GM23248 (cell line): ENCODE measurements at regions not wholly inside any gene's neighbourhood (a gene's known extent, or its start where the extent isn't known, plus 50 kb on each side); places are given as distances from the start of the nearest gene placed in this dataset.
"Not testable (repeated sequence)": the region's sequence is repeated elsewhere in the genome, so short reads cannot be mapped to it uniquely, and the experiment has no call there.

ENCODE experiments used
- DNase-seq: peaks from one replicate; pipeline ENCODE4 v3.0.0-alpha.2; 2015
- H2AFZ ChIP-seq: fragments of 200-600 bp; sonication (generic); 2 replicates; pipeline ENCODE4 v1.6.1; 2016; ENCODE audit warnings: antibody characterized with exemption
- H3F3A ChIP-seq: fragments of 200-600 bp; sonication (generic); 2 replicates; pipeline ENCODE4 v1.6.1; 2016; ENCODE audit warnings: mild to moderate bottlenecking, antibody characterized with exemption, mixed run types; ENCODE audit not compliant: insufficient read depth
- H3K27ac ChIP-seq: fragments of 200-600 bp; sonication (generic); 2 replicates; pipeline ENCODE4 v1.5.1; 2016; ENCODE audit warnings: mild to moderate bottlenecking
- H3K27me3 ChIP-seq: fragments of 200-600 bp; sonication (generic); replicated peaks from 2 replicates; pipeline ENCODE4 v1.6.1; 2016; ENCODE audit warnings: mild to moderate bottlenecking; ENCODE audit not compliant: insufficient read depth
- H3K36me3 ChIP-seq: fragments of 200-600 bp; sonication (generic); 2 replicates; pipeline ENCODE4 v1.6.1; 2016; ENCODE audit warnings: low read depth, mild to moderate bottlenecking
- H3K4me1 ChIP-seq: fragments of 200-600 bp; sonication (generic); 2 replicates; pipeline ENCODE4 v1.6.1; 2016; ENCODE audit warnings: mild to moderate bottlenecking; ENCODE audit not compliant: insufficient read depth
- H3K4me2 ChIP-seq: fragments of 200-600 bp; sonication (generic); one replicate; pipeline ENCODE4 v1.6.1; 2016; ENCODE audit warnings: mild to moderate bottlenecking; ENCODE audit not compliant: unreplicated experiment
- H3K4me3 ChIP-seq: fragments of 200-600 bp; sonication (generic); 2 replicates; pipeline ENCODE4 v1.5.1; 2016; ENCODE audit warnings: mild to moderate bottlenecking
- H3K79me2 ChIP-seq: fragments of 200-600 bp; sonication (generic); 2 replicates; pipeline ENCODE4 v1.6.1; 2016; ENCODE audit warnings: mild to moderate bottlenecking; ENCODE audit not compliant: insufficient read depth
- H3K9ac ChIP-seq: fragments of 200-600 bp; sonication (generic); 2 replicates; pipeline ENCODE4 v1.6.1; 2016; ENCODE audit warnings: mild to moderate bottlenecking
- H3K9me2 ChIP-seq: fragments of 200-600 bp; sonication (generic); 2 replicates; pipeline ENCODE4 v1.6.1; 2016; ENCODE audit warnings: mixed run types, mild to moderate bottlenecking, moderate library complexity; ENCODE audit not compliant: insufficient read depth
- H3K9me3 ChIP-seq: fragments of 200-600 bp; sonication (generic); one replicate; pipeline ENCODE4 v1.6.1; 2017; ENCODE audit warnings: low read depth
- H4K20me1 ChIP-seq: fragments of 200-600 bp; sonication (generic); 2 replicates; pipeline ENCODE4 v1.6.0; 2016; ENCODE audit not compliant: insufficient read depth
- EZH2 ChIP-seq: fragments of 200-600 bp; sonication (generic); IDR thresholded peaks from 2 replicates; pipeline ENCODE4 v1.6.1; 2018; ENCODE audit warnings: antibody characterized with exemption, mild to moderate bottlenecking; ENCODE audit not compliant: insufficient read depth, poor library complexity, severe bottlenecking
- EZH2phosphoT487 ChIP-seq: fragments of 200-600 bp; sonication (generic); IDR thresholded peaks from 2 replicates; pipeline ENCODE4 v1.6.1; 2018; ENCODE audit warnings: antibody characterized with exemption, moderate library complexity, mild to moderate bottlenecking, low read depth; ENCODE audit not compliant: insufficient read depth
- WGBS, 2 experiments: methylation state at CpG; one replicate each; pipeline ENCODE4 v1.1.6; 2015 to 2017; ENCODE audit warnings: low lambda C conversion rate in 2 of 2, low coverage in 1 of 2; ENCODE audit errors: missing lambda C conversion rate in 2 of 2; 5-methylcytosine and 5-hydroxymethylcytosine counted together
- in situ Hi-C: fragments of 300-500 bp; cut with MboI; formaldehyde crosslinking; loops from 2 replicates; pipeline ENCODE4 v1.15.0; 2020

GRCh38 chr13:99760456-99760855, 211.1 kb downstream of the ZIC5 start:
- Histone ChIP-seq H3K4me2 (no peak overlapping the region), H3K27me3 (no peaks in the 10 kb centered on the region), H3K9me2 (no peaks in the 10 kb centered on the region), H3K27ac (no peak overlapping the region), H3K4me3 (no peak overlapping the region), H3K9me3 (no peaks in the 10 kb centered on the region), H4K20me1 (no peaks in the 10 kb centered on the region), H3K36me3 (no peaks in the 10 kb centered on the region), H3K4me1 (no peaks in the 10 kb centered on the region), H3K79me2 (no peaks in the 10 kb centered on the region), H3K9ac (no peak overlapping the region), H2AFZ (no peak overlapping the region), H3F3A (no peaks in the 10 kb centered on the region)
- TF ChIP-seq EZH2phosphoT487 (no peak), EZH2 (no peak)
- in situ Hi-C loops: no loop called here
- no peak for DNase-seq

DNA sequence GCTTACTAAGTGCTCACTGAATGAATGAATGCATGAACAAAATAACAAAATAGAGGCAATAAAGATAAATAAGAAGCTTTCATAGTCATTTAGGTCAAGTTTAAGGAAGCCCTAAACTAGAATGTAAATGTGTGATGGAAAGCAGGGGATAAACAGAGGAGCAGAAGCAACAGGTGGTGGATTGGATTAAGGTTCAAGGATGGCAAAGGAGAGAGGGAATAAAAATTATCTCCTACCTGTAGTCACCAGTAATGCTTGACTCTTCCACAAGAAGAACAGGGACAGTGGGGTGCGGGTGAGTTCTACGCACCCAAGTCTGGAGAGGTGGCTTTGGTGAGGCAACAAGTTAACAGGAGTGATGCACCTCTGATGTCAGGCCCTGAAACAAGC, 212.4 kb downstream of the ZIC5 start:
- H3K9me2 ChIP-seq: no peaks in the 10 kb centered on the region
- H3K27me3 ChIP-seq: no peaks in the 10 kb centered on the region
- H3K4me3 ChIP-seq: no peak overlapping the region
- H3K4me2 ChIP-seq: no peak overlapping the region
- no peak for TF ChIP-seq EZH2
- no peak for TF ChIP-seq EZH2phosphoT487
- H3K4me1 ChIP-seq: no peaks in the 10 kb centered on the region
- DNase-seq: no peak
- H3K9ac ChIP-seq: no peak overlapping the region
- H2AFZ ChIP-seq: no peak overlapping the region
- no peak overlapping the region for H3K27ac ChIP-seq
- H3K9me3 ChIP-seq: no peaks in the 10 kb centered on the region
- 83 to 94% methylated on average over 2 of the region's 2 CpGs for WGBS, 2 experiments
- no peaks in the 10 kb centered on the region for H3K79me2 ChIP-seq
- in situ Hi-C loops: no loop called here
- no peaks in the 10 kb centered on the region for H3K36me3 ChIP-seq
- H4K20me1 ChIP-seq: no peaks in the 10 kb centered on the region
- no peaks in the 10 kb centered on the region for H3F3A ChIP-seq

- H3K4me1 ChIP-seq: no peaks in the 10 kb centered on the region
- H3K9ac ChIP-seq: no peak overlapping the region
- H3K27me3 ChIP-seq: no peaks in the 10 kb centered on the region
- no peaks in the 10 kb centered on the region for H3K79me2 ChIP-seq
- H4K20me1 ChIP-seq: no peaks in the 10 kb centered on the region
- H2AFZ ChIP-seq: no peak overlapping the region
- H3K4me3 ChIP-seq: no peak overlapping the region
- H3F3A ChIP-seq: no peaks in the 10 kb centered on the region
- H3K4me2 ChIP-seq: no peak overlapping the region
- WGBS, 2 experiments: 39 to 53% methylated on average over 6 of the region's 6 CpGs
- no peak for TF ChIP-seq EZH2phosphoT487
- TF ChIP-seq EZH2: no peak
- no peak overlapping the region for H3K27ac ChIP-seq
- no peaks in the 10 kb centered on the region for H3K36me3 ChIP-seq
- DNase-seq: no peak
- H3K9me2 ChIP-seq: no peaks in the 10 kb centered on the region
- in situ Hi-C loops: no loop called here
- H3K9me3 ChIP-seq: no peaks in the 10 kb centered on the region
Observed at GRCh38 chr13:99758460-99759162, 213.0 kb downstream of the ZIC5 start.

- Histone ChIP-seq H3K4me2 (no peak overlapping the region), H3F3A (no peaks in the 10 kb centered on the region), H3K4me1 (no peaks in the 10 kb centered on the region), H3K9ac (no peak overlapping the region), H3K9me2 (no peaks in the 10 kb centered on the region), H3K9me3 (no peaks in the 10 kb centered on the region), H3K79me2 (no peaks in the 10 kb centered on the region), H3K27ac (no peak overlapping the region), H3K36me3 (no peaks in the 10 kb centered on the region), H3K4me3 (no peak overlapping the region), H3K27me3 (no peaks in the 10 kb centered on the region), H4K20me1 (no peaks in the 10 kb centered on the region), H2AFZ (no peak overlapping the region)
- 43 to 48% methylated on average over 8 of the region's 8 CpGs for WGBS, 2 experiments
- DNase-seq: no peak
- in situ Hi-C loops: no loop called here
- no peak for TF ChIP-seq EZH2phosphoT487
- no peak for TF ChIP-seq EZH2
Observed at GRCh38 chr13:99757756-99758459, 213.7 kb downstream of the ZIC5 start.

GRCh38 chr13:99756281-99756680, 215.3 kb downstream of the ZIC5 start:
- Histone ChIP-seq H3K27ac (no peak overlapping the region), H3K4me1 (no peaks in the 10 kb centered on the region), H3K4me2 (no peak overlapping the region), H3K9me2 (no peaks in the 10 kb centered on the region), H3K27me3 (no peaks in the 10 kb centered on the region), H3K36me3 (no peaks in the 10 kb centered on the region), H3F3A (no peaks in the 10 kb centered on the region), H3K4me3 (no peak overlapping the region), H4K20me1 (no peaks in the 10 kb centered on the region), H3K9ac (no peak overlapping the region), H3K79me2 (no peaks in the 10 kb centered on the region), H2AFZ (no peak overlapping the region), H3K9me3 (no peaks in the 10 kb centered on the region)
- TF ChIP-seq EZH2phosphoT487 (no peak), EZH2 (no peak)
- WGBS, 2 experiments: 50 to 61% methylated on average over 2 of the region's 2 CpGs
- no peak for DNase-seq
- in situ Hi-C loops: no loop called here

DNA sequence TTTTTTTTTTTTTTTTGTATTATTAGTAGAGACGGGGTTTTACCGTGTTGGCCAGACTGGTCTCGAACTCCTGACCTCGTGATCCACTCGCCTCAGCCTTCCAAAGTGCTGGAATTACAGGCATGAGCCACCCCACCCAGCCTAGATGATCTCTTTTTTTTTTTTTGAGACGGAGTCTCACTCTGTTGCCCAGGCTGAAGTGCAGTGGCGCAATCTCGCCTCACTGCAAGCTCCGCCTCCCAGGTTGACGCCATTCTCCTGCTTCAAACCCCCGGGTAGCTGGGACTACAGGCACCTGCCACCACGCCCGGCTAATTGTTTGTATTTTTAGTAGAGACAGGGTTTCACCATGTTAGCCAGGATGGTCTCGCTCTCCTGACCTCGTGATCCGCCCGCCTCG, 216.8 kb downstream of the ZIC5 start:
- H3K4me1 ChIP-seq, H3K9me2 ChIP-seq, DNase-seq, H3K4me2 ChIP-seq, H2AFZ ChIP-seq, H3K9ac ChIP-seq, H3K36me3 ChIP-seq, H3K27ac ChIP-seq, H3K79me2 ChIP-seq, H3K4me3 ChIP-seq, H3F3A ChIP-seq, H4K20me1 ChIP-seq, H3K9me3 ChIP-seq, H3K27me3 ChIP-seq, in situ Hi-C loops: not testable (repeated sequence)
- WGBS, 2 experiments: 84 to 87% methylated on average over 18 of the region's 18 CpGs
